ENCODE measurements at regions not wholly inside any gene's neighbourhood (a gene's known extent, or its start where the extent isn't known, plus 50 kb on each side); places are given as distances from the start of the nearest gene placed in this dataset.
"Not testable (repeated sequence)": the region's sequence is repeated elsewhere in the genome, so short reads cannot be mapped to it uniquely, and the experiment has no call there.

DNA sequence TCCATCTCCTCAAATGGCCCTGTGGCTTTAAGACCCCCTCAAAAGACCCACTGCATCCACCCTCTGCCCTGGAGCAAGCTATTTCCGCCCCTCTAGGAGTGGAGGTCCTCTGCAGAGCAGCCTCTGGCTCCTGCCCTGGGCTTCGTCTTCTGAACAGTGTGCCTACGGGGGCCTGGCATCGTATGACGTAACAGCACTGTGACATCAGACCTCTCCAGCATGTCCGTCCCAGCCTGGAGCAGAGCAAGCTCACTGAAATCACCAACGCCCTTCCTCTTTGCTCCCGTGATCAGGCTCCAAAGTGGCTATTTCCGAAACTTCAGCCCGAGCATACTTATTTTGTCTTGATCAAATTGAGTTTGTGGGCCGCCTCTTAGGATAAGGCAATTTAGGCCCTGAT lies 69.1 kb upstream of the PTCH1 start:
- no peak for DNase-seq (ENCODE audit: low read depth, low spot score)

DNA sequence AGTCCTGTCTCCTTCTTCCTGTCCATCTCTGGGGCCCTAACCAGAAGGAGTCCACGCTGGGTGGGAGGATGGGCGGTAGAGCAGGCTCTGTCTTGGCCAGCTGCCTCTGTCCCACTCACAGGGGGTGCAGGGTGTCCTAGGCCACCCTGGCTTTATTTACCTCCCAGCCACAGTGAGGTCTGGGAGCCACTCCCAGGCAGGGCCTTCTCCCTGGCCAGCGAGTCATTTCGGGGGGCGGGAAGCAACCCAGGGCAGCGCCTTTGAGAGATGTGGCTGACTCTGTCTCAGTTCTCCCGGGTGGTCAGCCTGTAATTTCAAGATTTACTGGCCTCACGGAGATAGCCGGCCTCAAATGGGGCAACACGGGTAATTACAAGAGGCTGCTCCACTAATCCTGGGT lies 67.4 kb upstream of the PTCH1 start:
- no peak for DNase-seq (ENCODE audit: low read depth, low spot score)

DNA sequence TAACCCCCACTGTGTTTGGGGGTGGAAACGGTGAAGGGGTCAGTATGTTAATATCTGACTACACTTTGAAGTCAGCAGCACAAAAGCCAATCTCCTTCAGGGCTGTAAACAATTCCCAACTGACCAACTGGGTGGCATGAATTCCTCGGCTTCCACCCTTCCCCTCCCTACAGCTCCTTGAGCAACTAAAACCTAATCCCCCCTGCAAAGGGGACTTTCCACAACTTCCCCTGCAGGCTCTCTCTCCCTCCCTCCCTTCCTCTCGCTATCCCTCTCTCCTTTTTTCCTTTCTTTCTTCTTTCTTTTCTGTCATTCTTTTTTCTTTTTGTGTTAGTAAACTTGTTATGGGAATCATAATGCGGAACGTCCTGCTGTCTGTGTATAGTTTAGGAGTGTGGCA lies 65.1 kb upstream of the PTCH1 start:
- no peak for DNase-seq (ENCODE audit: low read depth, low spot score)

DNA sequence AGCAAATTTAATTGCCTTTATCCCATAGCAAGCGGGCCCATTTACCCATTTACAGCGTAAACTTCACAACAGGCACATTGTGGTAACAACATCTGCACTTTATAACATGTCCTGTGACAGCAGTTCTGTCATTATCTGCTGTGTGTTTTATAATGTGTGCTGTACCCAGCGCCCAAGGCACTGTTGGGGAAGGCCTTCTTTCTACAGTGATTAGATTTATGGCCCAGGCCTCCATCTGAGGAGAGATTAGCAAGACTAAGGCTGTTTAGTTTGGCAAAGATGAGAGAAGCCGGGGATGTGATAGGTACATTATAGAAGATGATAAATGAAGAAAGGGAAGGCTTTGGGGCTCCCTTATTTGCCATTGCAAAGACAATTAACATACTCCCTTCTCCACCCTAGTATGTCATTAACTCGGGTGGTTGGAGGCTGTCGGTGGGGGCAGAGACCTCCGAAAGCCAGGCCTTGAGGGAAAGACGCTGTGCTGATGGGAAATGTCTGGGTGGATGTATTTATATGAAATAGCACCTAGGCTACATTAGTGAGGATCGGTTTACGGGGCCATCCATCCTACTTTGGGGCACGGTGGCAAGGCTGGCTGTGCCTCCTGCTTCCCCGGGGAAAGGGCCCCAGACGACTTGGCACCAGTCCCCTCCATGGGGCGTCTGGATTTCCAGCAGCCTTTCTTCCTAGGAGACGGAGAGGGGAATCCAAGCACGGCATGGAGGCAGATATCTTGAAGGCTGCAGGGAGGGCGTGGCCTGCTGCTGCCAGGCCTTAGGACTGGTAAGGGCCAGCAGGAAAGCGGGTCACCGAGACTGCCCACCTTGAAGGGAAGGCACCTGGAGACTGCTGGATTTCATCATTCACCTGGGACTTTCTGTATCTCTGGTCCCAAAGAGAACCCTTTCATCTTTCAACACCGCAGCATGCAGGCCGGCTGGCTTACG lies 64.3 kb upstream of the PTCH1 start:
- no peak for DNase-seq (ENCODE audit: low read depth, low spot score)

DNA sequence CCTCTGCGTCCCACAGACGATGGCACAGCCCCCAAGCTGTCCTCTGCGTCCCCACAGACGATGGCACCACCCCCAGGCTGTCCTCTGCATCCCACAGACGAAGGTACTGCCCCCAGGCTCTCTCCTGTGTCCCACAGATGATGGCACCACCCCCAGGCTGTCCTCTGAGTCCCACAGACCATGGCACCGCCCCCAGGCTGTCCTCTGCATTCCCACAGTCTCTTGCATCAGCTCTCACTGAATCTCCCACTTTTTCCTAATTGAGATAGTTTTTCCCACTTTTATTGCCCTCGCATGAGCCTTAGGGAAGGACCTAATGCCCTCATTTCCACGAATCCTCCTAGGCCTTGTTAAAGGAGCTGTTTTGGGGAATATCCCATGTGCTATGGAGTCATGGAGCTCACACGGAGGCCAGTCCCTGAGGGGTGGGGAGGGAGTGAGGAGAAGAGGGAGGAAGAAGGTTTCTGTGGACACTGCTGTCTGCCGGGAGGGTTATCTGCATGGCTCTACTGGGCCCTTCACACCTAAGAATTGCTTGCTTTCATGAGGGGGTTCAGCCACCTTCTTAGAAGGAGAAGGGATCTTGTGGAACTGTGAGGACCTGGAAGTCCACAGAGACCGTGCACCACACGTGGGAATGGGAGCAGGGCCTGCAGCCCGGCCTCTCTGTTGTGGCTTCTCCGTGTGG lies 58.2 kb upstream of the PTCH1 start:
- no peak for DNase-seq (ENCODE audit: low read depth, low spot score)

DNA sequence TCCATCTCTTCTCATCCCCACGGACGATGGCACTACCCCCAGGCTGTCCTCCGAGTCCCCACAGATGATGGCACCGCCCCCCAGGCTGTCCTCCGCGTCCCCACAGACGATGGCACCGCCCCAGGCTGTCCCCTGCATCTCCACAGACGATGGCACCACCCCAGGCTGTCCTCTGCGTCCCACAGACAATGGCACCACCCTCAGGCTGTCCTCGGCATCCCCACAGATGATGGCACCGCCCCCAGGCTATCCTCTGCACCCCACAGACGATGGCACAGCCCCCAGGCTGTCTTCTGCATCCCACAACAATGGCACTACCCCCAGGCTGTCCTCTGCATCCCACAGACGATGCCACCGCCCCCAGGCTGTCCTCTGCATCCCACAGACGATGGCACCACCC lies 57.4 kb upstream of the PTCH1 start:
- DNase-seq (ENCODE audit: low read depth, low spot score) = no peak

DNA sequence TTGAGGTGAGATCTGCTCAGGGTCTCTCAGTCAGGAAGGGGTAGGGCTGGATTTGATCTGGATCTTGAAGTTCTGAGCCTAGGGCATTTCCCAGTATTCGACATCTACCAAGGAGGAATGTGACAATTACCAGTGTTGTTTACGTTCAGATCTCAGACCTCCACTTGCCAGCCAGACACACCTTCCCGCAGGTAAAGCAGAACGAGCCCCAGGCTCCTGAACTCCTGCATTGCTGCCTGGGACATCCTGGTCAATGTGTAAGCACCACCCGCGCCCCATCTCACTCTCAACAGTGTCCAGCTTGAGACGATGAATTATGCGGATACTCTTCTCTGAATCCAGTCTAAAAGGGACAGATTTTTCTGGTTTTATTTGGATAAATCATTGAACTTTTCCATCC lies 56.7 kb upstream of the PTCH1 start:
- DNase-seq (ENCODE audit: low read depth, low spot score) = no peak

DNA sequence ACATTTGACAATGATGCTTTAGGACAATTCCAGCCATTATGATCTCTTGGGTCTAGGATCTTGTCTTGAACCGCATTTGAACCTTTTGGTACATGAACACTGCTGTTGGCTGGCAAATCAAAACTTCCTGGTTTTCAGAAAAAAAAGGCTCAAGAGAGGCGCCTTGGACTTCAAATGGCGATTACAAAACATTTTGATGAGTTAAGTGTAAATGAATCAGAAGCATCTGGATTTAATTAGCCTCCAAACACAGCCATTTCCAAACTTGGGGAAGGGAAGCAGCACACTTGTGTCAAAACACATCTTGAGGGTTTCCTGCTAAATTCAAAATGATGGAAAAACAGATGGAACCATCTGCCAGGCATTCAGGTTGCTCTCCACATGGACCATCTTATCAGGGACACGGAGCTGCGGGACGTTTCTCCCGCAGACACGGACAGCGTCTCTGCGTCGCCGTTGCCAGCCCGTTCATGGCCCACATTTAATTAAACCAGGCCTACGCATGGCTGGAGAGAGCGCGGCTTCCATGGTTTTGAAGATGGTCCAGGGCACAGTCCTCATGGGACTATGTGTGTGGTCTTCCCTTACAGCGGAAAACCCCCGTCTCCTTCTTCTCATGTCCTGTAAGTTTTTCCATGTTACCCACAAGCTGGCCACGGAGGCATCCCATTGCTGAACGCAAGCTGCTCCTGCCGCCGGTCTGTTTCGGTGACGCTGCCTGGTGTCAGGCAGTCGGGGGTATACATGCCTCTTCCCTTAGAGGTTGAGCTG lies 55.8 kb upstream of the PTCH1 start:
- no peak for DNase-seq (ENCODE audit: low read depth, low spot score)

DNA sequence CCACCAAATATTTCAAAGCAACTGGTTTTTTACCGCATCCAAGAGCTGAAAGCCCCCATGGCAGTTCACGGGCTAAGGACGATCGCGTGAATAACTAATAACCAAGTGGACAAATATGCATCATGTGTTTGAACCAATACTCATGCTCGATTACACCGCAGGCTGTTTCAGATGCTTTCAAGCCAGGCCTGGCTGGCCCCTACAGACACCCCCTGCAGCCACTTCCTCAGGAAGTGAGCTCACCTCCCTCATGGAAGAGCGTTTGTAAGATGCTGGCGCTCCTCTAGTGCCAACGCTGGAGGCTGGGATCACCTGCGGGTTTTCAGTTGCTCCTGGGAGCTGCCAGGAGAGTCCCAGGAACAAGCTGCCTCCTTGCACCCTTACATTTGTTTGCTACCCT lies 53.9 kb upstream of the PTCH1 start:
- DNase-seq (ENCODE audit: low read depth, low spot score) = no peak

DNA sequence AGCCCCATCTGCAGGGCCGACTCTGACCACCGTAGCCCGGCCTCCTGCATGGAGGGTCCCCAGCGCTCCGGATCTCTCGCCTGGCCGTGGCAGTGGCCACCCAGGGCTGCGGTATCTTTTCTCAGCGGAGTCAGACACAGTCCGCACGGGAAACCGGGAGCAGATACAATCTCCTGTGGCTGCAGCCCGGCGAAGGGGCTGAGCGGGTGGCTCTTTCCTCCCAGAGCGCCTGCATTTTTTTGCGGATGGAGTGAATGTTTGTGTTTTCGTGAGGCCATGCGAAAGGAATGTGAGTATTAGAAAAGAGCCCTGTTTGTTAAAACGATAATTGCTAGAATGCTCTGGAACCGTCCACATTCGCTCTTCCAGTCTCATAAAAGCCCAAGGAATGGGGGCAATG lies 53.4 kb upstream of the PTCH1 start:
- DNase-seq (ENCODE audit: low read depth, low spot score) = no peak

DNA sequence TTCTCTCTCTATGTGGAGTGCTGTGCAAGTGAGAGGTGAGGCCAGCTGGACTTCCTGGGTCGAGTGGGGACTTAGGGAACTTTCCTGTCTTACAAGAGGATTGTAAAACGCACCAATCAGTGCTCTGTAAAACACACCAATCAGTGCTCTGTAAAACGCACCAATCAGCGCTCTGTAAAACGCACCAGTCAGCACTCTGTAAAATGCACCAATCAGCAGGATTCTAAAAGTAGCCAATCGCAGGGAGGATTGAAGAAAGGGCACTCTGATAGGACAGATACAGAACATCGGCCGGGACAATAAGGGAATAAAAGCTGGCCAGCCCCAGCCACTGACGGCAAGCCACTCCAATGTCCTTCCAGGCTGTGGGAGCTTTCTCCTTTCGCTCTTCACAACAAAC lies 52.0 kb upstream of the PTCH1 start:
- DNase-seq (ENCODE audit: low read depth, low spot score) = not testable (repeated sequence)
